SU-DHL-6 (cell line): ENCODE measurements at regions not wholly inside any gene's neighbourhood (a gene's known extent, or its start where the extent isn't known, plus 50 kb on each side); places are given as distances from the start of the nearest gene placed in this dataset.

ENCODE experiments used
- H2AFZ ChIP-seq: fragments of 200-600 bp; sonication (generic); 2 replicates; pipeline ENCODE4 v1.6.1; 2014; ENCODE audit warnings: low read depth, mild to moderate bottlenecking, moderate library complexity, mixed read lengths, antibody characterized with exemption, low read length; ENCODE audit not compliant: severe bottlenecking
- H3F3A ChIP-seq: fragments of 200-600 bp; shearing (Covaris generic); 2 replicates; pipeline ENCODE4 v1.6.0; 2016; ENCODE audit warnings: antibody characterized with exemption, mild to moderate bottlenecking; ENCODE audit not compliant: insufficient read depth
- H3K27ac ChIP-seq: fragments of 200-600 bp; sonication (generic); 2 replicates; pipeline ENCODE4 v1.5.1; 2016; ENCODE audit warnings: low read depth, mild to moderate bottlenecking, low read length, moderate library complexity, mixed read lengths
- H3K27me3 ChIP-seq: fragments of 200-600 bp; sonication (generic), shearing (Covaris generic); 2 replicates; pipeline ENCODE4 v1.6.0; 2014; ENCODE audit warnings: mild to moderate bottlenecking, low read length
- H3K36me3 ChIP-seq: fragments of 200-600 bp; sonication (generic); 2 replicates; pipeline ENCODE4 v1.6.1; 2014; ENCODE audit warnings: mild to moderate bottlenecking, low read length, mixed read lengths
- H3K4me2 ChIP-seq: fragments of 300-600, 200-600 bp; shearing (Covaris generic), sonication (generic); 2 replicates; pipeline ENCODE4 v1.6.0; 2014; ENCODE audit warnings: low read length, low read depth, mild to moderate bottlenecking; ENCODE audit not compliant: poor library complexity, severe bottlenecking
- H3K4me3 ChIP-seq: fragments of 200-600 bp; sonication (generic); 2 replicates; pipeline ENCODE4 v1.5.1; 2014; ENCODE audit warnings: antibody characterized with exemption, low read length, mild to moderate bottlenecking, mixed read lengths; ENCODE audit not compliant: insufficient read depth, poor library complexity, severe bottlenecking
- H3K79me2 ChIP-seq: fragments of 200-600 bp; sonication (generic); 2 replicates; pipeline ENCODE4 v1.6.1; 2014; ENCODE audit warnings: mild to moderate bottlenecking, low read length, moderate library complexity; ENCODE audit not compliant: insufficient read depth
- H3K9ac ChIP-seq: fragments of 200-600 bp; sonication (generic); 2 replicates; pipeline ENCODE4 v1.7.0; 2014; ENCODE audit warnings: mild to moderate bottlenecking, low read length
- H3K9me2 ChIP-seq: fragments of 200-600 bp; sonication (generic); replicated peaks from 2 replicates; pipeline ENCODE4 v1.6.1; 2014; ENCODE audit warnings: low read length; ENCODE audit not compliant: insufficient read depth
- H3K9me3 ChIP-seq: fragments of 200-600 bp; sonication (generic); 2 replicates; pipeline ENCODE4 v1.6.1; 2014; ENCODE audit warnings: low read length, mixed read lengths; ENCODE audit not compliant: insufficient read depth
- H4K20me1 ChIP-seq: fragments of 200-600 bp; sonication (generic); 2 replicates; pipeline ENCODE4 v1.6.1; 2014; ENCODE audit warnings: low read depth, mild to moderate bottlenecking, antibody characterized with exemption, low read length, moderate library complexity, mixed read lengths
- EZH2phosphoT487 ChIP-seq: fragments of 200-600 bp; sonication (generic), shearing (Covaris generic); conservative IDR thresholded peaks from 2 replicates; pipeline ENCODE4 v1.6.1; 2018; ENCODE audit warnings: mild to moderate bottlenecking, antibody characterized with exemption, low read length, moderate library complexity, mixed read lengths
- TF ChIP-seq, protein P1 (sequence below): fragments of 200-600 bp; sonication (generic); IDR thresholded peaks from one replicate; pipeline ENCODE4 v1.5.1; 2017; ENCODE audit warnings: antibody characterized with exemption, mild to moderate bottlenecking, low read length, moderate library complexity; ENCODE audit not compliant: insufficient read depth, poor library complexity, severe bottlenecking

DNA sequence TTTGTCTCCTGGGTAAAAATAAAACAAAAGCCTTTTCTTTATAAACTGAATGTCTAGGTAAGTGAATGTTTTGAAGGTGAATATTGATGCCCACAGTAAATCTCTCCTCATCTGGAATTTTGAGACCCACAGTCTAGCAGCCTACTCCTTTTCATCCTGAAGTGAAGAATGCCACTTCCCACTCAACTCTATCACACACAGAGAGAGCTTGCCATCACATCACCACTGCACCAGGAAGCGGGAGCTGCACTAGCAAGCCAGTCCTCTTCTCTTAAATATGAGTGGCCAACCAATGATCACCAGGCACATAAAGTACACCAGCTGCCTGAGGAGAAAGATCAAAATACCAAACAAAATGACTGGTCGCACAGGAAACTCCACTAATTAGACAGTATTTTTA is 140.8 kb downstream of the MRPL39 start:
- Histone ChIP-seq H2AFZ (no peak overlapping the region), H3K4me3 (no peak overlapping the region), H3K27ac (no peak overlapping the region)

DNA sequence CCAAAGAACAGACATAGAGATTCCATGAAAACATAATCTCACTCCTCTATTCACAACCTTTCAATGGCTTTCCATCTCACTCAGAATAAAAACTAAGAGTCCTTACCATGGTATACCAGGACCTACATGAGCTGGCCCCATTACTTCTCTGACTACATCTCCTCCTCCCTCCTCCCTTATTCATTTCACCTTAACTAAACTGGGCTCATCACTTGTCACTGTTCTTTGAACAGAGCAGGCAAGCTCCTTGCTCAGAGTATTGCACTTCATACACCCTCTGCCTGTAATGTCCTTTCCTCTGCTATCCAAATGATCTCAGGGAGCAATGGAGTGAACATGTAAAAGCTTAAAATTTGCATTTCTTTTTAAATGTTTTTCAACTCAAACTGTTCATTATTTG is 142.0 kb downstream of the MRPL39 start:
- Histone ChIP-seq H2AFZ (no peak overlapping the region), H3K27me3 (no peaks in the 10 kb centered on the region), H3K4me3 (no peak overlapping the region), H3K9me3 (no peaks in the 10 kb centered on the region), H3K4me2 (no peak overlapping the region), H4K20me1 (no peaks in the 10 kb centered on the region), H3F3A (no peaks in the 10 kb centered on the region), H3K9ac (no peak overlapping the region), H3K9me2 (no peaks in the 10 kb centered on the region), H3K36me3 (no peaks in the 10 kb centered on the region), H3K27ac (no peak overlapping the region), H3K79me2 (no peaks in the 10 kb centered on the region)
- TF ChIP-seq, protein P1, sequence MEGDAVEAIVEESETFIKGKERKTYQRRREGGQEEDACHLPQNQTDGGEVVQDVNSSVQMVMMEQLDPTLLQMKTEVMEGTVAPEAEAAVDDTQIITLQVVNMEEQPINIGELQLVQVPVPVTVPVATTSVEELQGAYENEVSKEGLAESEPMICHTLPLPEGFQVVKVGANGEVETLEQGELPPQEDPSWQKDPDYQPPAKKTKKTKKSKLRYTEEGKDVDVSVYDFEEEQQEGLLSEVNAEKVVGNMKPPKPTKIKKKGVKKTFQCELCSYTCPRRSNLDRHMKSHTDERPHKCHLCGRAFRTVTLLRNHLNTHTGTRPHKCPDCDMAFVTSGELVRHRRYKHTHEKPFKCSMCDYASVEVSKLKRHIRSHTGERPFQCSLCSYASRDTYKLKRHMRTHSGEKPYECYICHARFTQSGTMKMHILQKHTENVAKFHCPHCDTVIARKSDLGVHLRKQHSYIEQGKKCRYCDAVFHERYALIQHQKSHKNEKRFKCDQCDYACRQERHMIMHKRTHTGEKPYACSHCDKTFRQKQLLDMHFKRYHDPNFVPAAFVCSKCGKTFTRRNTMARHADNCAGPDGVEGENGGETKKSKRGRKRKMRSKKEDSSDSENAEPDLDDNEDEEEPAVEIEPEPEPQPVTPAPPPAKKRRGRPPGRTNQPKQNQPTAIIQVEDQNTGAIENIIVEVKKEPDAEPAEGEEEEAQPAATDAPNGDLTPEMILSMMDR: no peak

More for the DNA sequence above, 140.8 kb downstream of the MRPL39 start:
- H3K9ac ChIP-seq: no peak overlapping the region
- no peak overlapping the region for H3K4me2 ChIP-seq
- H3K9me2 ChIP-seq: no peaks in the 10 kb centered on the region
- no peaks in the 10 kb centered on the region for H4K20me1 ChIP-seq
- H3F3A ChIP-seq: no peaks in the 10 kb centered on the region
- H3K36me3 ChIP-seq: no peaks in the 10 kb centered on the region
- H3K79me2 ChIP-seq: no peaks in the 10 kb centered on the region
- no peak for TF ChIP-seq EZH2phosphoT487
- TF ChIP-seq, protein P1: no peak
- 0 out of 2 replicates have a peak, but pooled peaks cover 3% of the 10 kb centered on the region for H3K9me3 ChIP-seq
- H3K27me3 ChIP-seq: no peaks in the 10 kb centered on the region

DNA sequence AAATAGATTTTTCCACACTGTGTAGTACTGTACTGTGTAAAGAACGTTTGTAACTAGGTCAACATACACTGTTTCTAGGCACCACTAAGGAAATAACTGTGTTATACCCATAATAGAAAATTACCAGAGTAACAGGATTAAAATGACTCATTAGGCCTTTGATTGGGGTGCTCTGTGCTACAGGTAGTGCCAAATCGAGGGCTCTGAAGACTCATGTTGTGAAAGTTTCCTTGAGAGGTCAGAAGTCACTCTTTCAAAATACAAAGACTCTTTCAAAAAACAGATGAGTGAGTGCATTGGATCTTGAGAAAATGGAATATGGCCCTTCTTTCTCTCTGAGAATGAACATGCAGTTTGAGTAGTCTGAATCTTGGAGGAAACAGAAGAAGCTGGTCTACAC is 143.0 kb downstream of the MRPL39 start:
- H3K9me2 ChIP-seq: no peaks in the 10 kb centered on the region

More for the DNA sequence above, 143.0 kb downstream of the MRPL39 start:
- H4K20me1 ChIP-seq: no peaks in the 10 kb centered on the region
- no peak overlapping the region for H3K9ac ChIP-seq
- no peak overlapping the region for H2AFZ ChIP-seq
- H3K4me2 ChIP-seq: no peak overlapping the region
- H3K27me3 ChIP-seq: no peaks in the 10 kb centered on the region
- H3K9me3 ChIP-seq: no peaks in the 10 kb centered on the region
- H3K4me3 ChIP-seq: no peak overlapping the region
- no peak overlapping the region for H3K27ac ChIP-seq
- no peaks in the 10 kb centered on the region for H3K36me3 ChIP-seq
- H3K79me2 ChIP-seq: no peaks in the 10 kb centered on the region
- no peak for TF ChIP-seq EZH2phosphoT487
- TF ChIP-seq, protein P1: no peak
- H3F3A ChIP-seq: no peaks in the 10 kb centered on the region
